SK-N-SH treated with all-trans-retinoic acid at 6 μM for 48 hours (cell line): ENCODE measurements at regions not wholly inside any gene's neighbourhood (a gene's known extent, or its start where the extent isn't known, plus 50 kb on each side); places are given as distances from the start of the nearest gene placed in this dataset.

Experiments used
- ATAC-seq: fragments of 200-7000 bp; cut with Tn5 transposase; 3 replicates; pipeline ENCODE4 v1.9.1; 2020; ENCODE audit warnings: mild to moderate bottlenecking, moderate library complexity
- BACH2 ChIP-seq: fragments of 250-450 bp; sonication (Bioruptor Pico); IDR thresholded peaks from 2 replicates; pipeline ENCODE4 v1.9.0; 2021; ENCODE audit warnings: mild to moderate bottlenecking, borderline replicate concordance
- CSDC2 ChIP-seq: fragments of 250-450 bp; sonication (Bioruptor Pico); IDR thresholded peaks from 2 replicates; pipeline ENCODE4 v1.5.0; 2020; ENCODE audit warnings: mild to moderate bottlenecking, moderate library complexity
- ESRRG ChIP-seq: fragments of 250-450 bp; sonication (Bioruptor Pico); IDR thresholded peaks from 2 replicates; pipeline ENCODE4 v1.6.1; 2021; ENCODE audit warnings: mild to moderate bottlenecking
- GLIS3 ChIP-seq: fragments of 250-450 bp; sonication (Bioruptor Pico); IDR thresholded peaks from 2 replicates; pipeline ENCODE4 v1.5.0; 2020; ENCODE audit warnings: mild to moderate bottlenecking, moderate library complexity
- OSR1 ChIP-seq: fragments of 250-450 bp; sonication (Bioruptor Pico); IDR thresholded peaks from 2 replicates; pipeline ENCODE4 v1.8.0; 2022; ENCODE audit warnings: moderate library complexity, mild to moderate bottlenecking, inconsistent platforms
- RARB ChIP-seq: fragments of 250-450 bp; sonication (Bioruptor Pico); IDR thresholded peaks from 2 replicates; pipeline ENCODE4 v1.8.0; 2021; ENCODE audit warnings: mild to moderate bottlenecking, moderate library complexity
- TCF4 ChIP-seq: fragments of 250-450 bp; sonication (Bioruptor Pico); IDR thresholded peaks from 2 replicates; pipeline ENCODE4 v1.8.0; 2021; ENCODE audit warnings: mild to moderate bottlenecking, moderate library complexity, borderline replicate concordance
- TOX ChIP-seq: fragments of 250-450 bp; sonication (Bioruptor Pico); IDR thresholded peaks from 2 replicates; pipeline ENCODE4 v1.8.0; 2021; ENCODE audit warnings: mild to moderate bottlenecking, moderate library complexity, borderline replicate concordance
- ZC3H10 ChIP-seq: fragments of 250-450 bp; sonication (Bioruptor Pico); IDR thresholded peaks from 2 replicates; pipeline ENCODE4 v1.5.1; 2021; ENCODE audit warnings: mild to moderate bottlenecking, moderate library complexity
- ZNF565 ChIP-seq: fragments of 450-650 bp; formaldehyde crosslinking; conservative IDR thresholded peaks from 2 replicates; pipeline ENCODE4 v1.5.0; 2020; ENCODE audit warnings: low read depth, mild to moderate bottlenecking, moderate library complexity
- ZNF8 ChIP-seq: fragments of 450-650 bp; formaldehyde crosslinking; IDR thresholded peaks from 2 replicates; pipeline ENCODE4 v1.5.0; 2020; ENCODE audit warnings: mild to moderate bottlenecking, moderate library complexity
- TF ChIP-seq, protein P1 (sequence below): fragments of 250-450 bp; sonication (Bioruptor Pico); IDR thresholded peaks from 2 replicates; pipeline ENCODE4 v1.5.1; 2020; ENCODE audit warnings: low read depth, mild to moderate bottlenecking, moderate library complexity
- TF ChIP-seq, protein P2 (sequence below): fragments of 250-450 bp; sonication (Bioruptor Pico); IDR thresholded peaks from 2 replicates; pipeline ENCODE4 v1.5.0; 2020; ENCODE audit warnings: mild to moderate bottlenecking, moderate library complexity
- TF ChIP-seq, protein P3 (sequence below): fragments of 250-450 bp; sonication (Bioruptor Pico); IDR thresholded peaks from 2 replicates; pipeline ENCODE4 v1.5.1; 2021; ENCODE audit warnings: mild to moderate bottlenecking, moderate library complexity
- TF ChIP-seq, protein P4 (sequence below): fragments of 250-450 bp; sonication (Bioruptor Pico); IDR thresholded peaks from 2 replicates; pipeline ENCODE4 v1.8.0; 2021; ENCODE audit warnings: low read depth, mild to moderate bottlenecking, moderate library complexity, borderline replicate concordance

DNA sequence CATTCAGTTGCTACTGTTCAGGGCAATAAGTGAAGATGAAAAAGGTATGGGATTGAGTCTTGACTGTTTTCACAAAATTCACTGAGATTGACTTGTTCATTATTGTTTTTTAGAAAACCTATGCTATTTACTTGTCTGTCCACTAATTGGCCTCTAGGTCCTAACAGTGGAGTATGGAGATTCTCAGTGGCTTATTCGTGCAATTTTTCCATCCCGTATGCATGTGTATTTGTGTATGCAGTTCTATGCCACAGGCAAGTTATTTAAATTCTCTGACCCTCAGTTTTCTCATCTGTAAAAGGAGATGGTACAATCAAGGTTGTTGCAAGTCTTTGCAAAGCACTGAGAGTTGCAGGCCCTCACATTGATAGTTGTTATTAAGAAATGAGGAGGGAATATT is 151.0 kb downstream of the BBOX1 start:
- no peak for ATAC-seq
- TF ChIP-seq ESRRG (CRISPR knock-in tag) (no peak), ZNF565 (CRISPR knock-in tag) (no peak)
- TF ChIP-seq, protein P1, sequence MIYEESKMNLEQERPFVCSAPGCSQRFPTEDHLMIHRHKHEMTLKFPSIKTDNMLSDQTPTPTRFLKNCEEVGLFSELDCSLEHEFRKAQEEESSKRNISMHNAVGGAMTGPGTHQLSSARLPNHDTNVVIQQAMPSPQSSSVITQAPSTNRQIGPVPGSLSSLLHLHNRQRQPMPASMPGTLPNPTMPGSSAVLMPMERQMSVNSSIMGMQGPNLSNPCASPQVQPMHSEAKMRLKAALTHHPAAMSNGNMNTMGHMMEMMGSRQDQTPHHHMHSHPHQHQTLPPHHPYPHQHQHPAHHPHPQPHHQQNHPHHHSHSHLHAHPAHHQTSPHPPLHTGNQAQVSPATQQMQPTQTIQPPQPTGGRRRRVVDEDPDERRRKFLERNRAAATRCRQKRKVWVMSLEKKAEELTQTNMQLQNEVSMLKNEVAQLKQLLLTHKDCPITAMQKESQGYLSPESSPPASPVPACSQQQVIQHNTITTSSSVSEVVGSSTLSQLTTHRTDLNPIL (CRISPR knock-in tag), result no peak

DNA sequence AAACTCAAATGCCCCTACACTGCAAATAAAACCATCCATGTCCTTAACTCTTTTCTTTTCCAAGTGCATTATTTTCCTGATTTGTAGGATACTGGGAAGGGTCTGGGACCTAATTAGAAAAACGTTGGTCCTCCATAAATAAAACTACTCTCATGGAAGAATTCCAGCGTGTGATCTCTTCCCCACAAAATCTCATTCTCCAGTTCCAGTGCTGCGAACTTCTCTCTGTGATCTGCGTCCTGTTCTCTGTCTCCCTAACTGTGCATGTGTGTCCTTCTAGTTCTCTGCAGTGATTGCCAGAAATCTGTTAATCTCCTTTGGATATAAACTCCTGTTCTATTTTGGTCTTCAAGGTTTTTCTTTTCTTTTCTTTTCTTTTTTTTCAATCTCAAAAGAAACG is 148.1 kb downstream of the BBOX1 start:
- TF ChIP-seq GLIS3 (CRISPR knock-in tag), result no peak
- TF ChIP-seq ZC3H10, result no peak
- TF ChIP-seq, protein P1 (CRISPR knock-in tag), result no peak
- TF ChIP-seq, protein P2, sequence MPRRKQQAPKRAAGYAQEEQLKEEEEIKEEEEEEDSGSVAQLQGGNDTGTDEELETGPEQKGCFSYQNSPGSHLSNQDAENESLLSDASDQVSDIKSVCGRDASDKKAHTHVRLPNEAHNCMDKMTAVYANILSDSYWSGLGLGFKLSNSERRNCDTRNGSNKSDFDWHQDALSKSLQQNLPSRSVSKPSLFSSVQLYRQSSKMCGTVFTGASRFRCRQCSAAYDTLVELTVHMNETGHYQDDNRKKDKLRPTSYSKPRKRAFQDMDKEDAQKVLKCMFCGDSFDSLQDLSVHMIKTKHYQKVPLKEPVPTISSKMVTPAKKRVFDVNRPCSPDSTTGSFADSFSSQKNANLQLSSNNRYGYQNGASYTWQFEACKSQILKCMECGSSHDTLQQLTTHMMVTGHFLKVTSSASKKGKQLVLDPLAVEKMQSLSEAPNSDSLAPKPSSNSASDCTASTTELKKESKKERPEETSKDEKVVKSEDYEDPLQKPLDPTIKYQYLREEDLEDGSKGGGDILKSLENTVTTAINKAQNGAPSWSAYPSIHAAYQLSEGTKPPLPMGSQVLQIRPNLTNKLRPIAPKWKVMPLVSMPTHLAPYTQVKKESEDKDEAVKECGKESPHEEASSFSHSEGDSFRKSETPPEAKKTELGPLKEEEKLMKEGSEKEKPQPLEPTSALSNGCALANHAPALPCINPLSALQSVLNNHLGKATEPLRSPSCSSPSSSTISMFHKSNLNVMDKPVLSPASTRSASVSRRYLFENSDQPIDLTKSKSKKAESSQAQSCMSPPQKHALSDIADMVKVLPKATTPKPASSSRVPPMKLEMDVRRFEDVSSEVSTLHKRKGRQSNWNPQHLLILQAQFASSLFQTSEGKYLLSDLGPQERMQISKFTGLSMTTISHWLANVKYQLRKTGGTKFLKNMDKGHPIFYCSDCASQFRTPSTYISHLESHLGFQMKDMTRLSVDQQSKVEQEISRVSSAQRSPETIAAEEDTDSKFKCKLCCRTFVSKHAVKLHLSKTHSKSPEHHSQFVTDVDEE (CRISPR knock-in tag), result no peak
- TF ChIP-seq TOX (CRISPR knock-in tag), result no peak
- TF ChIP-seq RARB (CRISPR knock-in tag), result no peak
- no peak for TF ChIP-seq BACH2
- TF ChIP-seq, protein P3, sequence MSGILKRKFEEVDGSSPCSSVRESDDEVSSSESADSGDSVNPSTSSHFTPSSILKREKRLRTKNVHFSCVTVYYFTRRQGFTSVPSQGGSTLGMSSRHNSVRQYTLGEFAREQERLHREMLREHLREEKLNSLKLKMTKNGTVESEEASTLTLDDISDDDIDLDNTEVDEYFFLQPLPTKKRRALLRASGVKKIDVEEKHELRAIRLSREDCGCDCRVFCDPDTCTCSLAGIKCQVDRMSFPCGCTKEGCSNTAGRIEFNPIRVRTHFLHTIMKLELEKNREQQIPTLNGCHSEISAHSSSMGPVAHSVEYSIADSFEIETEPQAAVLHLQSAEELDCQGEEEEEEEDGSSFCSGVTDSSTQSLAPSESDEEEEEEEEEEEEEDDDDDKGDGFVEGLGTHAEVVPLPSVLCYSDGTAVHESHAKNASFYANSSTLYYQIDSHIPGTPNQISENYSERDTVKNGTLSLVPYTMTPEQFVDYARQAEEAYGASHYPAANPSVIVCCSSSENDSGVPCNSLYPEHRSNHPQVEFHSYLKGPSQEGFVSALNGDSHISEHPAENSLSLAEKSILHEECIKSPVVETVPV (CRISPR knock-in tag), result no peak
- no peak for TF ChIP-seq ZNF8 (CRISPR knock-in tag)
- no peak for TF ChIP-seq TCF4 (CRISPR knock-in tag)
- no peak for TF ChIP-seq ESRRG (CRISPR knock-in tag)
- no peak for ATAC-seq

DNA sequence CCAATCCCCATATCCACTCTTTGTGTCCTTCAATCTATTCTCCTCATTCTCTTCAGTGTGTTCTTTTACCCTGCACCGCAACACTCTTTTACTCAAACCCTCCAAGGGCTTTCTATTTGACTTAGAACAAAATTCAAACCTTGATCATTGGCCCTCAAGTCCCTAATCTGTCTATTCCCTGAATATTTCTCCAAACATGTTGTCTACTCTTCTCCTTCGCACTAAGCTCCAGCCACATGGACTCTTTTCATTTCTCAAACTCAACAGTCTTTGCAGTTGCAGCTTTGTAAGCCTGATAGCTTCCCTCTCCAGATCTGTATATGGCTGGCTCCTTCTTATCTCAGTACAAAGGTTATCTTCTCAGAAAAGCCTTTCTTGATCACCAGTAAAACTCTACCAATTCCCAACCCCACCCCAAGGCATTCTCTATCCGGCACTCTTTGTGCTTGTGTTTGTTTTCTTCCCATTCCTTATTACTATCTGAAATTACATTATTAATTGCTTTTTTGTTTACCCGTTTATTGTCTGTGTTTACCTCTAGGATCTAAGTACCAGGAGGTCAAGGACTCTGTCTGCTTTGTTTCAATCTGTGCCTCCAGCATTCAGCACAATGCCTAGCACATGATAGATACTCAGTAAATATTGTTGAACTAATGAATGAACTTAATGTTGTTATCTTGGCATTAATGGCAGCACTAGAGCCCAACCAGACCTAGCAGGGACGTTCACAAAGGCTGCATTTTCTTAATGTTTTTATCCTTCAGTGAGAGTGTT is 147.4 kb downstream of the BBOX1 start:
- no peak for ATAC-seq
- TF ChIP-seq, protein P2 (CRISPR knock-in tag), result no peak
- no peak for TF ChIP-seq TOX (CRISPR knock-in tag)
- no peak for TF ChIP-seq CSDC2 (CRISPR knock-in tag)
- TF ChIP-seq, protein P4, sequence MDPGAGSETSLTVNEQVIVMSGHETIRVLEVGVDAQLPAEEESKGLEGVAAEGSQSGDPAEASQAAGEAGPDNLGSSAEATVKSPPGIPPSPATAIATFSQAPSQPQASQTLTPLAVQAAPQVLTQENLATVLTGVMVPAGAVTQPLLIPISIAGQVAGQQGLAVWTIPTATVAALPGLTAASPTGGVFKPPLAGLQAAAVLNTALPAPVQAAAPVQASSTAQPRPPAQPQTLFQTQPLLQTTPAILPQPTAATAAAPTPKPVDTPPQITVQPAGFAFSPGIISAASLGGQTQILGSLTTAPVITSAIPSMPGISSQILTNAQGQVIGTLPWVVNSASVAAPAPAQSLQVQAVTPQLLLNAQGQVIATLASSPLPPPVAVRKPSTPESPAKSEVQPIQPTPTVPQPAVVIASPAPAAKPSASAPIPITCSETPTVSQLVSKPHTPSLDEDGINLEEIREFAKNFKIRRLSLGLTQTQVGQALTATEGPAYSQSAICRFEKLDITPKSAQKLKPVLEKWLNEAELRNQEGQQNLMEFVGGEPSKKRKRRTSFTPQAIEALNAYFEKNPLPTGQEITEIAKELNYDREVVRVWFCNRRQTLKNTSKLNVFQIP, result no peak
- TF ChIP-seq OSR1 (CRISPR knock-in tag), result no peak
- no peak for TF ChIP-seq ZNF565 (CRISPR knock-in tag)
- TF ChIP-seq GLIS3 (CRISPR knock-in tag), result no peak
